ENCODE measurements at regions not wholly inside any gene's neighbourhood (a gene's known extent, or its start where the extent isn't known, plus 50 kb on each side); places are given as distances from the start of the nearest gene placed in this dataset.

GRCh38 chr14:51401272-51401671 lies 161.2 kb downstream of the TMX1 start:
- CTCF ChIA-PET (ENCODE audit: partially characterized antibody), result no interaction called here
- Histone ChIP-seq H3K27ac (ENCODE audit: low read depth, low read length) (no peak overlapping the region), H2BK15ac (ENCODE audit: low read length) (no peak overlapping the region), H2BK20ac (ENCODE audit: low read length) (no peak overlapping the region), H3K23me2 (ENCODE audit: low read depth, low read length) (no peaks in the 10 kb centered on the region), H3K27me3 (replicated peaks in 1 of 4; ENCODE audit: control insufficient read depth in 3 of 4, extremely low read depth in 1 of 4, insufficient read depth in 3 of 4, low read length in 3 of 4) (no peaks in the 10 kb centered on the region), H3K9me3 (ENCODE audit: insufficient read depth in 2 of 2, low read depth in 1 of 2, low read length in 1 of 2) (no peaks in the 10 kb centered on the region), H3K4me3 (ENCODE audit: extremely low read depth in 1 of 4, insufficient read depth in 2 of 4, low read depth in 3 of 4, low read length in 4 of 4) (no peak overlapping the region), H3K9ac (replicated peaks in 1 of 4; ENCODE audit: extremely low read depth in 1 of 4, low read depth in 3 of 4, low read length in 3 of 4) (no peak overlapping the region), H3K79me1 (ENCODE audit: low read depth, low read length) (no peaks in the 10 kb centered on the region), H2BK12ac (ENCODE audit: low read depth, low read length) (no peak overlapping the region), H4K91ac (replicated peaks; ENCODE audit: insufficient read length, low read length) (no peak overlapping the region), H2BK120ac (replicated peaks; ENCODE audit: low read depth, low read length) (no peak overlapping the region), H3K4ac (replicated peaks; ENCODE audit: insufficient read length, low read depth, low read length) (no peak overlapping the region), H4K8ac (ENCODE audit: extremely low read depth, insufficient read depth, low read length) (no peak overlapping the region), H3K56ac (replicated peaks; ENCODE audit: insufficient read length, low read depth, low read length) (no peak overlapping the region), H3K14ac (ENCODE audit: insufficient read length) (no peak overlapping the region), H4K20me1 (replicated peaks in 1 of 2; ENCODE audit: control insufficient read depth in 1 of 2, insufficient read depth in 2 of 2, low read length in 2 of 2) (no peaks in the 10 kb centered on the region), H2BK5ac (ENCODE audit: low read depth, low read length) (no peak overlapping the region), H3K79me2 (ENCODE audit: control insufficient read depth in 1 of 2, insufficient read depth in 2 of 2, low read length in 2 of 2) (no peaks in the 10 kb centered on the region), H2AK5ac (ENCODE audit: low read depth, low read length) (no peak overlapping the region), H2AFZ (ENCODE audit: low read length) (no peak overlapping the region), H4K5ac (ENCODE audit: insufficient read length, low read depth, low read length) (no peak overlapping the region), H3K4me1 (replicated peaks in 1 of 4; ENCODE audit: control insufficient read depth in 3 of 4, insufficient read depth in 4 of 4, low read length in 3 of 4) (peaks cover 0 to 2% (median under 1%) of the 10 kb centered on the region in 4 experiments; a peak in 1 of 7 replicates), H3K18ac (ENCODE audit: extremely low read depth, low read length) (no peak overlapping the region), H3K36me3 (ENCODE audit: control insufficient read depth in 2 of 4, insufficient read depth in 4 of 4, low read length in 3 of 4) (no peaks in the 10 kb centered on the region), H3K4me2 (ENCODE audit: insufficient read depth in 1 of 2, low read depth in 2 of 2, low read length in 2 of 2) (no peak overlapping the region), H3K23ac (ENCODE audit: insufficient read length) (no peak overlapping the region)
- DNase-seq (ENCODE audit: low read depth in 1 of 2, low spot score in 2 of 2) (no peak), FAIRE-seq (no peak)
- POLR2A ChIA-PET (ENCODE audit: partially characterized antibody), result no interaction called here
- WGBS, 2 experiments (ENCODE audit: extremely low coverage in 1 of 2, insufficient coverage in 1 of 2, insufficient read length in 1 of 2, insufficient replicate concordance in 2 of 2, low coverage in 1 of 2, low lambda C conversion rate in 2 of 2, missing lambda C conversion rate in 1 of 2), result 92% methylated on average over 2 of the region's 2 CpGs; no CpG with 5 or more reads in 1 of the 2 experiments
- TF ChIP-seq NANOG (IDR thresholded peaks at IDR 0.05; ENCODE audit: insufficient read depth, low read depth, low read length, poor library complexity, severe bottlenecking) (no peak), TBP (IDR thresholded peaks at IDR 0.05; ENCODE audit: low read depth, low read length) (no peak), TCF12 (IDR thresholded peaks at IDR 0.05; ENCODE audit: low read depth, low read length) (no peak), BRCA1 (IDR thresholded peaks at IDR 0.05; ENCODE audit: low read depth, low read length) (no peak), NRF1 (IDR thresholded peaks at IDR 0.05; ENCODE audit: low read depth, low read length) (no peak), SIX5 (IDR thresholded peaks at IDR 0.05; ENCODE audit: low read depth, low read length) (no peak), SP4 (IDR thresholded peaks at IDR 0.05; ENCODE audit: low read length) (no peak), PHF8 (conservative IDR thresholded peaks at IDR 0.05; ENCODE audit: low read depth, low read length) (no peak), CHD1 (IDR thresholded peaks at IDR 0.05; ENCODE audit: low read depth, low read length) (no peak), CTCF (IDR thresholded peaks at IDR 0.05; ENCODE audit: control extremely low read depth in 1 of 3, insufficient read depth in 1 of 3, low read depth in 1 of 3, low read length in 3 of 3) (no peak), ASH2L (IDR thresholded peaks at IDR 0.05; ENCODE audit: low read length) (no peak), JUN (IDR thresholded peaks at IDR 0.05; ENCODE audit: low read depth, low read length) (no peak), SAP30 (IDR thresholded peaks at IDR 0.05; ENCODE audit: insufficient read depth, insufficient replicate concordance, low read length) (no peak), TEAD4 (IDR thresholded peaks at IDR 0.05; ENCODE audit: low read depth, low read length) (no peak)

All from H1 (cell line).